NT2/D1 (cell line): ENCODE measurements at regions not wholly inside any gene's neighbourhood (a gene's known extent, or its start where the extent isn't known, plus 50 kb on each side); places are given as distances from the start of the nearest gene placed in this dataset.

Experiments
- SUZ12 ChIP-seq: IDR thresholded peaks from 2 replicates; pipeline ENCODE4 v1.6.1; 2011; ENCODE audit not compliant: insufficient read length, insufficient read depth; ENCODE audit errors: extremely low read depth
- YY1 ChIP-seq: IDR thresholded peaks from 2 replicates; pipeline ENCODE4 v1.6.1; 2011; ENCODE audit not compliant: insufficient read length, insufficient read depth

DNA sequence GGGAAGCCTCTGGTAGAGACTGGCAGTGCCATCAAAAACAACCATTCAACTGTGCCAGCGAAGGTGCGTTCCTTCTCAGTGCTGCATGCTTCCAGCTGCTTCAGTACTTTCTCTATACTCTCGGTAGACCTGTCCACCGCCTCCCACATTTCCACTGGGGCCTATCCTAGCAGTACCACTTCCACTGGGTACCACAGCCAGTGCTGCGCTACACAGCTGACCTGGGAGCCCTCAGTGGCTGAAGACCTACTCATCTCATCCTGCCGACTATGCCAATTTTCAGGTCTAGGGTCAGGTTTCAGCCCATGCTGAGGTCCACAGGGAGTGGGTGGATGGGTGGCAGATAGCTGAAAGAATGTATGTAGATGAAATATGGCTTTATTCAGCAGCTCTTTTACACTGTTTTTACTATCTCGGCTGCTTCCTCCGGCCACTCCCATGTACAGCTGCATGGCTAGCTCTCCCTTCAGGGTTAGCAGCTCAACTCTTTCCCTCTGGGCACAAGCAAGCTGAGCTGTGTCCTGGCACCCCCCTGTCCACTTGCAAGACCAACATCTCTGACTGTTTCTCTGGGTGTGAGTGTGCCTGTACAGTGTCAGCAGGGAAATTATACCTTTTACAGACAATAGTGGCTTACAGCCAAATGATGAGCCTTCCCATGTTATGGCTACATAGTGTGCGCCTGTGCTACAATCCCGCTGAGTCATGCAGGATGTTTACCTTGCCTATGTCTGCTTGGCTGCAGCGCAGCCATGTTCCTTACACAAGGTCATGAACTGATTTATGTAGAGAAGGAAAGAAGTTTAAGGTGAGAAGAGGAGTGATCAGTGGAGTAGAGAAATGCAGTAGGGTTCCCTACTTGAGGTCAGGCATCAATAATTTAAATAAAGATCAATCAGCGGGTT, 125.7 kb upstream of the DDHD1 start:
- TF ChIP-seq YY1: no peak
- no peak for TF ChIP-seq SUZ12
